HG02884 (cell line): ENCODE measurements at regions not wholly inside any gene's neighbourhood (a gene's known extent, or its start where the extent isn't known, plus 50 kb on each side); places are given as distances from the start of the nearest gene placed in this dataset.
"Not testable (repeated sequence)": the region's sequence is repeated elsewhere in the genome, so short reads cannot be mapped to it uniquely, and the experiment has no call there.

Experiments
- ATAC-seq: cut with Tn5 transposase; IDR thresholded peaks from one replicate; pipeline ENCODE4 v1.9.1; 2021; ENCODE audit warnings: mild to moderate bottlenecking, moderate library complexity; ENCODE audit not compliant: unreplicated experiment

- ATAC-seq = no peak
Measured at GRCh38 chr11:91394073-91394726, 830.4 kb upstream of the FAT3 start.

DNA sequence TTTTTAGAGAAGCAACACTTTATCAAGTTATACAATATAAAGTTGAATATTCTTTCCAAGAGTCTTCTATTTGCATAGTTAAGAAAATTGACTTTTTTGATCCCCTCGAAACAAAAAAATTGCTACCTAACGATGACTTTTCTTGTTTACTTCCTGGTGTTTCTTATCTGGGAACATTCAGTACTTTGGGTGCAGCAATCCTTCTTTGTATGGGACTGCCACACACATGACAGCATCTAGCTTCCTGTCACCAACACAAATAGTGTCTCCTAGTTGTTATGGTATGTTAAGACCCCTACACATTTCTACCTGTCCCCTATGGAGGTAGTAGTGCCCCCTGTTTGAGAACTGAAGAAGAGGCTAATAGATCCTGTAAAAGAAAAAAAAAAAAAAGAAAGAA is 841.7 kb upstream of the FAT3 start:
- no peak for ATAC-seq

DNA sequence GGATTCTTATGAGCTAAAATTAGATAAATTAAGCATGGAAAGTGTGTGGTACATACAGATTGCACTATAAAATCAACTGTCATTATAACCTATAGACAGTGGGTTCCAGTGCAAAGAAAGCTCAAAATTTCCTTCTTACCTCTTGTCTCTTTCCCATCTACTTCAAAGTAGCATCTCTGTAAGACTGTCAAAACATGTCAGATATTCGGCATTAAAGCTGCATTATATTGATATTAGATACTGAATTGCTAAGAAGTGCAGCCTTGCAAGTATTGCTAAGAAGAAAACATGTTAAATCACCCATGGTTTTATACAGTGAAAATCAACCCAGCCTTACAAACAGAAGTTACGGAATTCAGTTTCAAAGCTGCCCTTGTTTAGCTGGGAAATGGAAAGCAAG is 849.8 kb upstream of the FAT3 start:
- ATAC-seq = no peak

DNA sequence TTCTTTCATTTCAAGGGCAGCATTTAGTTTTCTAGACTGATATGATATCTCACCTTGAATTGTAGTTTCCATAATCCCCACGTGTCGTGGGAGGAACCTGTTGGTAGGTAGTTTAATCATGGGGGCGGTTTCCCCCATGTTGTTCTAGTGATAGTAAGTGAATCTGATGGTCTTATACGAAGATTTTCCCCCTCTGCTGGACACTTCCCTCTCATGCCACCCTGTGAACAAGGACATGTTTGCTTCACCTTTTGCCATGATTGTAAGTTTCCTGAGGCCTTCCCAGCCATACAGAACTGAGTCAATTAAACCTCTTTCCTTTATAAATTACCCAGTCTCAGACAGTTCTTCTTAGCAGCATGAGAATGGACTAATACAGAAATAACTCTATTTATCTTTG is 851.1 kb upstream of the FAT3 start:
- no peak for ATAC-seq

- no peak for ATAC-seq
Measured at GRCh38 chr11:91366816-91367215, 857.8 kb upstream of the FAT3 start.

DNA sequence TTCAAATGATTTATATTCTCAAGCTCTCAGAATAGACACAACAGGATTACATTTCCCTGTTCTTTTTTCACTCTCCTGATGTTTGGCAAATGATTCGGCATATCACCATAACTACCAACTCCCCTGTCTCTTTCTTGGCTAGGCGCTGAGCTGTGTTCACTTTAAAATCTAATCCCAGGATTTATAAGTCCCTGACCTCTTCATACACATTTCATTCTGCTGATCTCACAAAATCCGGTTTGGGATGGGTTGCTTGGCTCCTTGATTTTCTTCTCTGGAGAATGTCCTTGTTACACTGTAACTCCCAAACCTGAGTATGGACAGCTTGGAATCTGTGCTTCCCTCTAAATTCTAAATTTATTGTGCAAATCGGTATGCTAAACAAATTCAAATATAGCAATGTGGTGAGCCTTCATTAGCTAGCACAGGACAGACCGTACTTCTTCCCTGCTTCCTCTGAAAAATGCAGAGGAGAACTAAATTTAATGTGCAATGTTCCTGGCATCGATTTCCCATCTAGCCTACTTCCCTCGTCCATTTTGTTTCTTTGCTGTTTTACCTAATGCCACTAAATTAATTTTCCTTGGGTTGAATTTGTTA is 858.5 kb upstream of the FAT3 start:
- no peak for ATAC-seq

GRCh38 chr11:91350931-91351330 is 873.7 kb upstream of the FAT3 start:
- no peak for ATAC-seq

DNA sequence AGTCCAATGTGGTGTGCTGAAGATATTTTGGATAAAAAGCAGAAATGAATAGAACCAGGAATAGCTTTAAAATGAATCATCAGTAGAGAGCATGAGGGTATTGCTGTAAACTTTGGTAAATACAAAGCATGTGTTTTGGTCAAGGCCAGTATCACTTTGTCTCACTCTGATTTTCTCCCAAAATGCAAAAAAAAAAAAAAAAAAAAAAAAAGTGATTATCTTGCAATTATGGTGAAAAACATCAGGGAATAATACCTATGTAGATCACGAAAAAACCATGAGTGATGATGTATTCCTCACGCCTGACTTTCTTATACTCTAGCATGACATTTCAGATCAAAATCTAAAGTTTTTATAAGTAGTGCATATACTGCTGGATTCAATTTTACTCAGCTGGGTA is 897.9 kb upstream of the FAT3 start:
- no peak for ATAC-seq

- ATAC-seq = no peak
Measured at GRCh38 chr11:91326280-91326679, 898.3 kb upstream of the FAT3 start.

- ATAC-seq = no peak
Measured at GRCh38 chr11:91314521-91314920, 910.1 kb upstream of the FAT3 start.

DNA sequence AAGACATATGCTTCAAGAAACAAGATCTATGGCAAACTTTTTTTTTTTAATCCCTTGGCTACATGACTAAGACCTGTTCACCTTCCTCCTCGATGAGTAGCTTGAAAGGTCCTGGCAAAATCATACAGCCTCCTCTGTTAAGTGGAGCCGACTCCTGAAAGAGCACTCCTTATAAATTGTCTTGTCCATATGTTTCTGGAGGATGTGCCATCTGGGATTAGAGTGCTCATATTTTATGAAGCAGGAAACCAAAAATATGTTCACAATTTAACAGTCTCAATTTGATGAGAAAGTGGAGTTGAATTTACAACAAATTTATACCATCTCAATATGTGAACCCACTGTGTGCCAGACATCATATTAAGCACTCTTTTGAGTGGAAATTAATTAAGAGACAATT is 912.1 kb upstream of the FAT3 start:
- ATAC-seq = no peak

DNA sequence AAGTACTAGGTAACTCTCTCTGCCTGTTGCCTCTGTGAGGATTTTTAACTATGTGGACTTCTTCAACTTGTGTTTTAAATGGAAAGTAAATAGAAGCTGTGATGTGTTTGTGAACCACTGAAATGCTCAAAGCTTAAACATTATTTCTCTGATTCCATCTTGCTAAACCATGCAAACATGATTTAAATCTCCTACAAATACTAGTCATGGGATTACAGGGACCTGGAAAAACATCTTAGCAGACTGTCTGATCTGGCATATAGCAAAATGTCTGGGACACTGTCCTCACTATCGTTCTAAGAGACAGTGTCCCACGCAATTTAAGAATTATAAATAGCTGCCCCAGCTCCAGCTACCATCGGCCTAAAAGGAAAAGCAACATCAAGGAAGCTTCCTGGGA is 914.5 kb upstream of the FAT3 start:
- no peak for ATAC-seq

GRCh38 chr11:91308069-91308468 is 916.5 kb upstream of the FAT3 start:
- ATAC-seq = no peak

GRCh38 chr11:91305402-91305801 is 919.2 kb upstream of the FAT3 start:
- ATAC-seq = no peak

- ATAC-seq = no peak
Measured at GRCh38 chr11:91303749-91304148, 920.9 kb upstream of the FAT3 start.

- ATAC-seq = no peak
Measured at GRCh38 chr11:91299980-91300379, 924.6 kb upstream of the FAT3 start.

DNA sequence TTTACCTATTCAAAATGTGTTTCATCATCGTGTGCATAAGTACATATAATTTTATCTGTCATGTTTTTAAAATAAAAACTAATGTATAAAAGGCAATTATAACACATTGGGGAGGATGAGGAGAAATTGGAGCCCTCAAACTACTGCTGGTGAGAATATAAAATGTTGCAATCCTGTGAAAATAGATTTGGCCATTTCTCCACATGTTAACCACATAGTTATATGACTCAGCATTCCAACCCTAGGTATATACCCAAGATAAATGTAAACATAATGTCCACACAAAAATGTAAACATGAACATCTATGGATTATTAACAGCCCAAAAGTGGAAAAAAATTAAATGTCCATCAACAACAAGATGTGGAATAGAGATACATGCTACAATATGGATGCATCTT is 928.0 kb upstream of the FAT3 start:
- no peak for ATAC-seq

DNA sequence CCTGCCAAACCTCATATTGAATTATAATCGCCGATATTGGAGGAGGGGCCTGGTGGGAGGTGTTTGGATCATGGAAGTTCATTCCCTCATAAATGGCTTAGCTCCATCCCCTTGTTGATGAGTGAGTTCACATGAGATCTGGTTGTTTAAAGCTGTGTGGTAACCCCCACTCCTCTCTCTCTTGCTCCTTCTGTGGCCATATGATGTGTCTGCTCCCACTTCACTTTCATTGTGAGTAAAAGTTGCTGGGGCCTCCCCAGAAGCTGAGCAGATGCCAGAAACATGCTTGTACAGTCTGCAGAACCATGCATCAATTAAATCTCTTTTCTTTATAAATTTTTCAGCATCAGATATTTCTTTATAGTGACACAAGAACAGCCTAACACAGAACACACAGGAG is 929.0 kb upstream of the FAT3 start:
- ATAC-seq = no peak

GRCh38 chr11:91293119-91293518 is 931.5 kb upstream of the FAT3 start:
- ATAC-seq = no peak

DNA sequence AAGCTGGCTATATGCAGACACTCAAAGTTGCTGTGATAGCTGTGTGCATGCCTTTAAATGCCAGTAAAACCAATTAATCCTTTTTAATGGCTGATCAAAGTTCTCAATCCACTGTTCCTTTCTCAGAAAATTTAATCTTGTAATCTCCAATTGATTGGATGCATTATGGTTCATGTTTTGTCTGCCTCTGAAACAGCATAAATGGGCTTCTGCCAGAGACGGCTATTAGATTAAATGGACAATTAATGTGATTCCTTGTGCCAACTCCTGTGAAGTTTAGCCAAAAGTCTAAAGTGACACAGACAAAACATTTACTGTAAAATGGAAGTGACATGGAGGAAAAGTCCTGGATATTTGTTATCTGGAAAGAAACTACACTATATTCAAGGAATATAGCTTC is 952.5 kb upstream of the FAT3 start:
- no peak for ATAC-seq

DNA sequence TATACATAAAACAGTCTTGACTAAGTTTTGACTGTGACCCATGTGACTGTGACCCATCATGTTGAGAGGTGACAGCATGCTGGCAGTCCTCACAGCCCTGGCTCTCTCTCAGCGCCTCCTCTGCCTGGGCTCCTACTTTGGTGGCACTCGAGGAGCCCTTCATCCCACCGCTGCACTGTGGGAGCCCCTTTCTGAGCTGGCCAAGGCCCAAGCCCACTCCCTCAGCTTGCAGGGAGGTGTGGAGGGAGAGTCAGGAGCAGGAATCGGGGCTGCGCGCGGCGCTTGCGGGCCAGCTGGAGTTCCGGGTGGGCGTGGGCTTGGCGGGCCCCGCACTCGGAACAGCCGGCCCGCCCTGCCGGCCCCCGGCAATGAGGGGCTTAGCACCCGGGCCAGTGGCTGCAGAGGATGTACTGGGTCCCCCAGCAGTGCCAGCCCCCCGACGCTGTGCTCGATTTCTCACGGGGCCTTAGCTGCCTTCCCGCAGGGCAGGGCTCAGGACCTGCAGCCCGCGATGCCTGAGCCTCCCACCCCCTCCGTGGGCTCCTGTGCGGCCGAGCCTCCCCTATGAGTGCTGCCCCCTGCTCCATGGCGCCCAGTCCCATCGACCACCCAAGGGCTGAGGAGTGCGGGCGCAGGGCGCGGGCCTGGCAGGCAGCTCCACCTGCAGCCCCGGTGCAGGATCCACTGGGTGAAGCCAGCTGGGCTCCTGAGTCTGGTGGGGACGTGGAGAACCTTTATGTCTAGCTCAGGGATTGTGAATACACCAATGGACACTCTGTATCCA is 955.9 kb upstream of the FAT3 start:
- not testable (repeated sequence) for ATAC-seq

GRCh38 chr11:91265946-91266345 is 958.7 kb upstream of the FAT3 start:
- ATAC-seq = no peak
